Spleen (tissue), 7 donors: ENCODE measurements at regions not wholly inside any gene's neighbourhood (a gene's known extent, or its start where the extent isn't known, plus 50 kb on each side); places are given as distances from the start of the nearest gene placed in this dataset.

Source experiments
- CTCF ChIP-seq, 11 experiments: fragments of 200-600 bp in 7 of 11; fragments of 450-650 bp in 4 of 11; sonication (generic) in 4 of 11; IDR thresholded peaks in 8 of 11; conservative IDR thresholded peaks in 3 of 11; 1 replicate in 7 of 11; 2 replicates in 4 of 11; pipeline versions ENCODE4 v1.4.0 to v1.8.0; 2016 to 2021; ENCODE audit warnings: antibody characterized with exemption in 11 of 11, inconsistent platforms in 4 of 11, mild to moderate bottlenecking in 1 of 11
- POLR2A ChIP-seq, 3 donors: fragments of 450-650 bp; IDR thresholded peaks; one replicate each; pipeline ENCODE4 v1.5.1; 2017; ENCODE audit warnings: antibody characterized with exemption in 3 of 3, mild to moderate bottlenecking in 1 of 3
- POLR2AphosphoS5 ChIP-seq, 3 donors: sonication (generic); formaldehyde crosslinking; IDR thresholded peaks; one replicate each; pipeline ENCODE4 v1.5.1; 2017; ENCODE audit warnings: antibody characterized with exemption in 3 of 3
- donor health status: DM: no; HTN: no; CAD: no; lungs with moderate emphysema.
- donor health status: DM: no; HTN: no; CAD: no.
- donor health status: DM: no; HTN: no; CAD: no.

GRCh38 chr4:111266937-111267336, 644.1 kb upstream of the PITX2 start:
- no peak for TF ChIP-seq CTCF (IDR thresholded peaks at IDR 0.05 in 8 of 11, conservative IDR thresholded peaks at IDR 0.05 in 3 of 11)
- no peak for TF ChIP-seq POLR2A (IDR thresholded peaks at IDR 0.05)
- no peak for TF ChIP-seq POLR2AphosphoS5 (IDR thresholded peaks at IDR 0.05)
